HG02852 (cell line): ENCODE measurements at regions not wholly inside any gene's neighbourhood (a gene's known extent, or its start where the extent isn't known, plus 50 kb on each side); places are given as distances from the start of the nearest gene placed in this dataset.

Experiments used
- ATAC-seq: cut with Tn5 transposase; IDR thresholded peaks from one replicate; pipeline ENCODE4 v1.9.1; 2021; ENCODE audit warnings: mild to moderate bottlenecking, moderate library complexity; ENCODE audit not compliant: unreplicated experiment

DNA sequence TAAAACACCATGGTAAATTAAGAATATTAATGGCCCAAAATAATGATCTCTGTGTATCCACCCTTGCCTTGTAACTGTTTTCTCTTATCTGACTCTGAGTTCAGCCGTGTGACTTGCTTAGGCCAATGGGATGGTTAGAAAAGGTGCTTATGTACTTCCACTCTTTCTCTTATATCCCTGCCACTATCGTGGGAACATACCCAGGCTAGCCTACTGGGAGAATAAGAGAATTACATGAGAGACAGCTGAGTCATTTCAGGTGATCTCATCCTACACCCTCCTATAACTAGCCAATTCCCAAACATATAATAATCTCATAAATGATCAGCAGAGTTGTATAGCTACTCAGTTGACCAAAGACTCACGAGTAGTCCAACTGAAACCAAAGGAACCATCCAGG, 98.3 kb upstream of the ABI3BP start:
- no peak for ATAC-seq

DNA sequence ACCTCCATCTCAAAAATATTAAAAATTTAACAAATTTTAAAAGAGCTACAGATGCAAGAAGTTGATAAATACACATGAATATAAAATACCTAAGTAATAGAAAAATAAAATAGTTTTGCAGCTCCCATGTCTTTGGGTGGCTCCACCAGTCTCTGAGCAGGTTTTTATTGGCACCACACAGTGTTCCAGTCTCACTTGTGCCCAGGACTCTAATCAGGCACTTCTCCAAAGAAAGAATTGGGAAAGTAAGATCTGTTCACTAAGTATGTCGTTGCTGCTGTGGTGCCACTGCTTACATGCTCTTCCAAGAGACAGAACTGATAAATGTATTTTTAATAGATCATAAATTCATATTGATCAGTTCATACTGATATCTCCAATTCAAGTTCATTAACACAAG, 92.5 kb upstream of the ABI3BP start:
- ATAC-seq, result no peak

DNA sequence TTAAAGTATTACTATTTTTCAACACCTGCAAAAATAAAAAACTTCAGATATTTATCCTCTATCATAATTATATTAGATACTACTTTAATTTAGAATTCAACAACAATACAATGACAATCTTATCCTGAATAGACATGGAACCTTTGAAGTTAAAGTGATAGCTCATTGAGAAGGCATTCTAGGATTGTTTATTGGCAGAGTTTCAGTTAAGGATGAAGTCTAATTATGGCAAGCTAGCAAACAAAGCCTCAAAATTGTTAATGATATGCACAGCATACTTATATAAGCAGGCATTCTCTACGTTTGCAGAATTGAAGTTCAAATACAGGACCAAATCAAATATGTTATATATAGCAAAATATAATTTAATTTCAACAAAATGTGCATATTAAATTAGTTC, 91.2 kb upstream of the ABI3BP start:
- no peak for ATAC-seq

DNA sequence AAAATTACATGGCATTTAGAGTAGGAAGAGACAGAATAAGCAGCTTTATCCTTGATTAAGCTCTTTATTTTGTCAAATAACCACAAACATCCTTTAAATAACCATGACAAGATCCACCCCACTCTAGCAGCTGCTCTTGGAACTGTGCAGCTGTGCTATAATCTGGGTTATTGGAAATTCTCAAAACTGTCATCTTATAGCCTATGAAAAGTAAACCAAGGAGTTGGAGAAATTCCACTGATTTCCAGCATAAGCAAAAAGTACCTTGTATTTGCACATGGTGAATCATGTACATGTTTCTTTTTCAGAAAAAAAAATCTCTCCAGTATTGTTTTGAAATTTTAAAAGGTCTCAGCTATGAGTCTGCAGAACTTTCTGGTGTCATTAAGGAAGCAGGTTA, 88.8 kb upstream of the ABI3BP start:
- ATAC-seq, result no peak

DNA sequence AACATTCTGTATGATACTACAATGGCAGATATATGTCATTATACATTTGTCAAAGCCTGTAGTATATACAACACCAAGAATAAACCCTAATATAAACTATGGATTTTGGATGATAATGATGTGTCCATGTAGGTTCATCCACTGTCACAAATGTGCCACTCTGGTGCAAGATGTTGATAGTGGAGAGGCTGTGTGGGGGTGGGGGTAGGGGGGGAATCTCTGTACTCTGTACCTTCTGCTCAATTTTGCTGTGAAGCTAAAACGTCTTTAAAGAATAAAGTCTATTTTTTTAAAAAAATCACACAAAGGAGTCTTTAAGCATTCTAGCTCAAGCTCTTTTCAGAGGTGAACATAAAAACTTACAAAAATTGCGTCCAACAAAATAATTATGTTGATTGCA, 88.2 kb upstream of the ABI3BP start:
- ATAC-seq, result no peak

DNA sequence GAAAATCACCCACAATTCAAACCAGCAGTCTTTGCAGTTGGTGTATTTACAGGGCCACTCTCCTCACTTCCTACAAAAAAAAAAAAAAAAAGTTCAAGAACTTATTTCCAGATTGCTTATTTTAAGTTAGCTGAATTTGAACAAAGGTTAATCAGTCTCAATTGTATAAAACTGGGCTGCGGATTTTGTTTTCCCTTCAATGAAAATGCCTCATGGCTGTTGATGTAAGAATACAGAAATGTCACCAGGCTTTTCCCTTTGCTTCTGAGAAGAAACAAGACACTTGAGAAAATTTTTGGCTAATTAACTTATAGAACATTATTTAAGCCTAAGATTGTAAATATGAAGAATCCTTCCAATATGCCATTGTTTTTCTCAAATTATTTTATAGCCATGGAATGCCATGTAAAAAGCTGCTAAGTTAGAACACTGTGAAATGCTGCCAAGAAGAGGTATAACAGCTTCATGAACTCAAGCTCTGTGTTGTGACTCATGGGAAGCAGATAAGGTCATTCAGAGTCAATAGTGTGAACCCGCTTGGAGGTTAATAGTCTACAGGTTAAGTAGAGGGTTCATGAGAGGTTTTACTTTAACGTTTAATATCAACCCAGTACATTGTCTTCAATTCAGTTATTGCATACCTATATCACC, 84.3 kb upstream of the ABI3BP start:
- ATAC-seq, result no peak

DNA sequence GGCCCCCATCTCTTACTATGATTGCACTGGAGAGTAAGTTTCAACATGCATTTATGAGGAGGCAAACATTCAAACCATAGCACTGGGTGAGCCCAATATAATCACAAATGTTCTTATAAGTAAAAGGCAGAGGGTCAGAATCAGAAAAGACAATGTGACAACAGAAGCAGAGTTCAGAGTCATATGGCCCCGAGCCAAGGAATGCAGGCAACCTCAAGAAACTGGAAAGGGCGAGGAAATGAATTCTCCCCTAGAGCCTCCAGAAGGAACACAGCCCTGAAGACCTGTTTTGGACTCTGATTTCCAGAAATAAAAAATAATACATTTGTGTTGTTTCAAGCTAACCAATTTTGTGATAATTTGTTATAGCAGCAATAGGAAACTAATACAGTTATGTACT, 81.3 kb upstream of the ABI3BP start:
- no peak for ATAC-seq

DNA sequence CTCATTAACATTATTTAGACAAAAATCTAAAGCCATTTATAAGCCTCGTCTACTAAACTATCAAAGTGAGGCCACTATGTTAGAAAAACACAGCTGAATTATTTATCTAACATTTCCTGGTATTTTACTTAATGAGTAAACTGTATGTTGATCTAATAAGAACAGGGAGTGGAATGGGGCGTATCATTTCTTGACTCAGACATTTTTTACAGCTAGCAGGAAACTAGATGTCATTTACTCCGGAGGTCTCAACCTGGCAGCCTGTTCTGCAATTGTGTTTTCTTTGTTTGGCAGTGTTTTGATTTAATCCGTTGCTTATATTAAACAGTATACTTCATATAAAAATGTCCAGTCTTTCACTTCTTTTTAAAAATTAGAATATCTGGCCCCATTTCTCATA, 79.1 kb upstream of the ABI3BP start:
- ATAC-seq, result no peak

DNA sequence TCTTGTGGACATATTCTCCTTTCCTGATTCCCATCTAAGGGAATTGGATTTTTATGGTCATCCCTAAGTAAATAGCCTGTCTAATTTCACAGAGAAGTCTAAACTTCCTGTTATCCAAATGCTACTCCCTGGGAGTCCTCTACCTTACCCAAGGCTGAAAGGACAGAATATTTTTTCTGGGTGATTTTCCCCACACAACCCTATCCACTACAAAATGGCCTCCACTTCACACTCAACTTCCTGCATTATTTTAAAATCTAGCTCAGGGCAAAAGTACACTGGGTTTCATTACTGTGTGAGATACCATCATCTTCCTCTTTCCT, 77.5 kb upstream of the ABI3BP start:
- no peak for ATAC-seq

DNA sequence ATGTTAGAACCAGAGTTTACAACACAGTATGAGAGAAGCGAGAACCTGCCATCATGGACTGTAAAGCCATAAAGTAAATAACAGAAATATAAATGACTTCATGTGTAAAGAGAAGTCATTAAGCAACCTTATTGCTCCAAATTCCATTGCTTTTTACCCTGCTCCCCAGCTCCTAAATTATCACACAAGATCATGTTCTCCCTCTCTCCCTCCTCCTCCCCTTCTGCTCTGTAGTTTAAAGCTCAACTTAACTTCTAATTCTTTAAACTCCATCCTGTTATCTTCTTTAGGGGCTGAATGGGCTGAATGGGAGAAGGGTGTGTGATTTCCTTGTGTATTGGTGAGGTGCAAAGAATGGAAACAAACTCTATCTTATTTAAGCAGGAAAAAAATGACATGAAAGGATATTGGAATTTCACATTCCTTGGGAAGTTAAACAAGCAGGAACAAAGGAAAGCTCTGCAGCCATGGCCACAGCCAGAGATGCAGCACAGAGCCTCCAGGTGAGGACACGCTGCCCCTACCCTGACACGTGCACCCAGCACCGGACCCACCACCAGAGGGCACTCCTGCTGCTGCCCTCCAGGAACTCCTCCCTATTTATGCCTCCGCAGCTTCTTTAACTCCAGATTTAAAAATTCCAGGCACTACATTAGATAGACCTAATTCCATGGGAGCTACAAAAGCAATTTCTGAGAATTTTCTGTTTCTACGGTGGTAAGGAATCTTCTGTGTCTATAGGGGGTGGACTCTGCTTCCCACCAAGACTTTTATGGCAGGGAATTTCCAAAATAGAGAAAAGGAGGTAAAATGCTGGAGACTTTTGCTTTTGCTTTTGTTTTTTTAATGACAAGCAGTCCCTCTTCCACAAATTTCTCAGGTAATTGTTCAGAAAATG, 76.9 kb upstream of the ABI3BP start:
- ATAC-seq, result peak; percentile 95

DNA sequence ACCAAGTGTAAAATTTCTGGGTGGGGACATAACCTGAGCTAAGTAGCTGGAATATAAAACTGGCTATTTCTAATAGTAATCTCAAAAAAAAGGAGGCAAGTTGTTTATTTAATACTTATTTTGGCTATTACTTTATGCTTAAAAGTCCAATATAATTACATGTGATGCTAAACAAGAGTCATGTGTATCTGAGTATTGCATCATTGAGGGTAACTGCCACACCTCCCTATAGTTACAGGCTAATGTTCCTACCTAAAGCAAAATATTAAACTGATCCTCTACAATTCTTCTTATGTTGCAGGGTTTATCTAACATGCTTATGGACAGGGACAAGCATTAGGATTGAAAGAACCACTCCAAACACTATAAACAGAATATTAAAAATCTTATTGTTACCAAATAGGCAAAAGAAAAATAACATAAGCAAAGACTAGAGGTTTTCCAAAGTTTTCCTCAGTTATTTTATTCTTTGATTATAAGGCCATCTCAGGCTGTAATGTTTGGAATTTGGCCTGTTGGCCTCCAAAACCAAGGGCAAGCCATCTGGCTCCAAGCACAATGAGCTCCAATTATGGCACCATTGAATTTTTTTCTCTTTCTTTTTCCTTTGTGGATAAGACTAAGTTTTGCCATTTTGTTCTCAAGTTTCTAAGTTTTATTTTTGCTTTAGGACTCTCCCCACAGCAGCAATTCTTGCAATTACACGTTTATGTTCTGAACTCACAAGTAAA, 75.8 kb upstream of the ABI3BP start:
- ATAC-seq, result no peak

DNA sequence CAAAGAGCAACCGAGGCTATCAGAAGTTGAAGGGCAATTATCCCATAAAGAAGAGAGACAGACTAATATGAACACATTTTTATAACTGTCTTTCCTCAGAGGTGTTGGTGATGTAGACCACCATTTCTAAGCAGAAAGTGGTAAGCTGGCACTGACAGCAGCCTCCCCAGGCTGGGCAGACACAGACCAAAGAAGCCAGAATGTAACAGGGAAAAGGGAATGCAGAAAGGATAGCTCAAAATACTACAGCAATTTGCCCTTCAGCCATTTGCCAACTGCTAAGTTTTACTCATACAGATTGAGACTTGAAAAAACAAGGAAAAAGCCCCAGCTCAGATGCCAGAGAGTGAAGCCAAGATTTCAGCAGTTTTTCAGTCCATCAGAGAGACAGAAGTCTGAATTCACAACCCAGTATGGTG, 73.5 kb upstream of the ABI3BP start:
- no peak for ATAC-seq

DNA sequence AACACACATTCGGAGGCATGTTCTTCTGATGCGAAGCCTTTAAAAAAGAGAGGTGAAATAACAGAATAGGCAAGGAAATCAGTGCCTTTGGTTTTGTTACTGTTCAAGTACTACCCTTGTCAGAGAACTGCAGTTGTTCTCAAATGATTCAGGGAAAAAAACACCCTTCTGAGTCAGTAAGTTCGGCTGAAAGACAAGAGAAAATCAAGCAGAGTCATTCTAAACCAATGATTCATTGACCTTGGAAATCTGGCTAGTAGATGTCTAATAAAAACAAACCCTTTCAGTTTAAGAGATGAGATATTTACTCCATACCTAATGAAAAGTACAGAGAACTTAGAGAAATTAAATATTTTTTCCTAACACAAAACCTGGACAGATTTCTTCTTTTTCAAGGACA, 72.7 kb upstream of the ABI3BP start:
- no peak for ATAC-seq

DNA sequence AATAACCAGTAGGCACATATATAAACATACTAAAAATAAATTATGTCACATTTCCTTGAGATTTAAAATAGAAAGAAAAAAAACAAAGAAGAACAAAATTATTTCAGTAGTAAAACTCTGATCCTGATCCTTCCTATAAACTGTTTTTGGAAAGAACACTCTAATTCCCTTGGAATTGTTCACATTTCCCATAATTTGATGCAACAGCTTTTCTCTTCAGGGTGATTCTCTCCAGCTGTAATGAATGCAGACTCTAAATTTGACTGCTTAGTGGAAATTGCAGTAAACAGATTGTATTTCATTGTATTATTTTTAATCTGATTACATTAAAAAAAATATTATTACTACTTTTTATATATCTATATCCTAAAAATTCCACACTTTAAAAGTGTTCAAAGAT, 70.2 kb upstream of the ABI3BP start:
- ATAC-seq, result no peak

DNA sequence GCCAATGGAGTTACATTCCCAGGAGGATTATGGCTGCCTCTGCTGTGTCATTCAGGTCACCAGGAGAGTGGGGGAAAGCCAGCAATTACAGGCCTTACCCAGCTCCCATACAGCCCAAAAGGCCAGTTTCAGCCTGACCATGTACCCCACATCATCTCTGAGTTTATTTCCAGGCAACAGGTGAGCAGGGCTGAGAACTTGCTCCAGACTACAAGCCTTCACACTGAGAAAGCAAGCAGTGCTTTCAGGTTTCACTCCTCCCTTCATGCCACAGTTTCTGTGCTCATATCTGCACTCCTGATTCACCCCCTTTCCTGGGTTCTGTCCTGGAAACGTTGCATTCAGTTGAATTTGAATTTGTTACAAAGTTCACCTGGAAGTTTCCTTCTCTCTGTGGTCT, 68.1 kb upstream of the ABI3BP start:
- no peak for ATAC-seq

DNA sequence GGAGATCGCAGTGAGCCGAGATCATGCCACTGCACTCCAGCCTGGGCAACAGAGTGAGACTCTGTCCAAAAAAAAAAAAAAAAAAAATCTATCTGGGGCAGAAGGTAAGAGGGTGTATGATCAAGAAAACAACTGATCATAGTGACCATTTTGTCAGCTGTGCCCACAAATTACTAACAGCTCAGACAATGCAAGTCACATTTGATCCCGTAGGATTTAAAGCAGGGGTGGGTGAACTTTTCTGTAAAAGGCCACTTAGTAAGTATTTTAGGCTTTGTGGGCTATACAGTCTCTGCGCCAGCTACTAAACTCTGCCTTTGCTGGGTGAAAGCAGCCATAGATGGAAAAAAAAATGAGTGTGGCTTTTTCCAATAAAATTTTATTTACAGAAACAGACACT, 57.6 kb upstream of the ABI3BP start:
- ATAC-seq, result no peak

DNA sequence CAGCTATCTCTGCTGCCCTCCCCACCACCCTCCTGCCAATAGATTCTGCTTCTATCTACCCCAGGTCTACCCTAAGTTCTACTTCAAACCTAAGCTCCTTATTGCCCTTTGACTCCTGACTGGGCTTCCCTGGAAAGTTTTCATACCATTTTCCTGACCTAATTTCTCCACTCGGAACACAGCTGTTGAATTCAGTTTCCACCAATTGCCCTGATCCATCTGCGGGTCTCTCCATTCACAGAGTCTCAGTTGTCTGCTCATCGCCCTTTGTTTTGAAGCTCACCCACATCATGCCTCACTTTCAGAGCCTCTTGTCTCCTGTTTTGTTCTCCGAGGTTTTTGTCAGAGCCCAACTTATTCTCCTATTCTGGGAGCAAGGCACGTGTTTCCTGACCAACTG, 56.8 kb upstream of the ABI3BP start:
- no peak for ATAC-seq

DNA sequence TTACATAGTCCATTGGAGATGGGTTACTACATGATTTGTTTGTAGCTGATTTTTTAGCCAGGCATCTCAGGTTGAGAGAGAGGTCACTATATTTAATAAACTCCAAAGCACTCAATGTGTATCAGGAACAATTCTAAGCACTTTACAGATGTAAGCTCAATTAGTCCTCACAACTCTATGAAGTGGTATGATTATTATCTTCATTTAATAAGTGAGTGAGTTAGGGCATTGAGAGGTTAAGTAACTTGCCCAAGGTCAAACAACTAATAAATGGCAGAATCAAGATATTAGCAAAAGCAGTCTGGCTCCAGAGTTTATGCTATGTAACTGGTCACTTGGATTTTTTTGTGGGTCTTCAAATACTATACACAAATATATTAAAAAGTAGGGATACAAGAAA, 56.3 kb upstream of the ABI3BP start:
- ATAC-seq, result no peak

DNA sequence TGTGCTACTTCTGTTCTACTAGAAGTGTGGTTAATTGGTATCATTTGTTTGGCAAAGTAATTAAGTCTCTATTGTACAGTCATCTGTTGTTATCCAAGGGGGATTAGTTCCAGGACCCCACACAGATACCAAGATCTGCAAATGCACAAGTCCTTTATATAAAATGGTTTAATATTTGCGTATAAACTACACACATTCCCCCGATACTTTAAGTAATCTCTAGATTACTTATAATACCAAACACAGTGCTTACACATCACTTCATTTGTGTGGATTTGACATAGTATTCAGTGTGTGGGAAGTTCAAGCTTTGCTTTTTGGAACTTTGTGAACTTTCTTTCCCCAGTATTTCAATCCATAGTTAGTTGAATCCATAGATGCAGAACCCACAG, 50.5 kb upstream of the ABI3BP start:
- ATAC-seq, result no peak

DNA sequence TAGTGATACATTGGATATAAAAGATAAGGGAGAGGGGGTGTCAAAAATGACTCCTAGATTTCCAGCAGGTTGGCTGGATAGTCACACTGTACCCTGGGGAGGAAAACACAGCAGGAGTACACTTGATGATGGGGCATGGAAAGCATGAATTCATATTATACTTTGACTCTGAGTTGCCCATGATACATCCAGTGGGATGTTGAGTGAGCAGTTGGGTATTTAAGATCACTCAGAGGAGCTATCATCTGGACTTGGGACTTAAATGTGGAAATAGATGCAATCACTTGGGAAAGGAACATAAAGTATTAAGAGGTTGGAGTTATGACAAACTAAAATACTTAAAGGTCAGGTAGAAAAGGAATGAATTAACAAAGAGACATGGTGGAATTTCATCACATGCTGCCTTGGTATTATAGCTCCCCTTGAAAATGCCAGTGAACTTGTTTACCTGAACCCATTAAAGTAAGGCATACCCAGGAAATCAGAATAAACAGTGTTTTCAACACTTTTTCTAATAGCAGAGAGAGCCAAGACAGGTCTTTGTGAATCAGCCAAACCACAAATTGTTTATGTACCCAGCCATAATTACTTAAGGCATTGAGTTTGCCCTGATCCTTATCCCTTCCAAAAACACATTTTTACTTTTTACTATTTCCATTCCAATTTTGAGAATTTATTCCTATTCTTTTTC, 49.9 kb upstream of the ABI3BP start:
- no peak for ATAC-seq
